ENCODE measurements at regions not wholly inside any gene's neighbourhood (a gene's known extent, or its start where the extent isn't known, plus 50 kb on each side); places are given as distances from the start of the nearest gene placed in this dataset.

- Histone ChIP-seq H3K9ac (no peak overlapping the region), H3F3A (replicated peaks; ENCODE audit: insufficient read depth) (no peaks in the 10 kb centered on the region), H4K20me1 (ENCODE audit: insufficient read depth) (no peaks in the 10 kb centered on the region), H3K4me3 (ENCODE audit: low read depth in 2 of 2, low read length in 1 of 2) (no peak overlapping the region), H3K27me3 (ENCODE audit: insufficient read depth) (no peaks in the 10 kb centered on the region), H3K36me3 (replicated peaks in 1 of 2; ENCODE audit: control insufficient read depth in 1 of 2, insufficient read depth in 2 of 2, low read length in 1 of 2) (no peaks in the 10 kb centered on the region), H3K9me2 (no peaks in the 10 kb centered on the region), H2AFZ (ENCODE audit: low read depth) (no peak overlapping the region), H3K79me2 (ENCODE audit: insufficient read depth) (no peaks in the 10 kb centered on the region), H3K4me1 (ENCODE audit: control insufficient read depth in 1 of 2, insufficient read depth in 2 of 2, low read depth in 1 of 2, low read length in 1 of 2) (peaks cover 0 to 6% of the 10 kb centered on the region in 2 experiments; a peak in 1 of 4 replicates), H3K9me3 (no peaks in the 10 kb centered on the region), H3K4me2 (no peak overlapping the region), H3K27ac (ENCODE audit: low read depth in 2 of 2, low read length in 1 of 2) (no peak overlapping the region)
- ChIA-PET POLR2A (no interaction called here), CTCF (no interaction called here)
- TF ChIP-seq TCF12 (IDR thresholded peaks at IDR 0.05) = no peak
- TF ChIP-seq NFIC (IDR thresholded peaks at IDR 0.05; ENCODE audit: borderline replicate concordance) = no peak
- no peak for TF ChIP-seq USF2 (IDR thresholded peaks at IDR 0.05; ENCODE audit: borderline replicate concordance, low read depth, low read length)
- TF ChIP-seq FOSL2 (IDR thresholded peaks at IDR 0.05; ENCODE audit: borderline replicate concordance, low read depth) = no peak
- TF ChIP-seq ELF1 (IDR thresholded peaks at IDR 0.05) = no peak
- no peak for TF ChIP-seq REST (IDR thresholded peaks at IDR 0.05; ENCODE audit: low read depth, low read length)
- no peak for TF ChIP-seq RFX5 (IDR thresholded peaks at IDR 0.05; ENCODE audit: low read length)
- no peak for TF ChIP-seq RXRA (IDR thresholded peaks at IDR 0.05; ENCODE audit: borderline replicate concordance, low read depth)
- no peak for TF ChIP-seq FOXJ3 (CRISPR knock-in tag; IDR thresholded peaks at IDR 0.05)
- 94% methylated on average over 4 of the region's 5 CpGs for WGBS (ENCODE audit: low lambda C conversion rate)
- DNase-seq = no peak
Observed at GRCh38 chr5:67997892-67998457, 217.6 kb upstream of the PIK3R1 start.

- Histone ChIP-seq H3K4me3 (ENCODE audit: low read depth in 2 of 2, low read length in 1 of 2) (no peak overlapping the region), H4K20me1 (ENCODE audit: insufficient read depth) (no peaks in the 10 kb centered on the region), H3K27me3 (ENCODE audit: insufficient read depth) (no peaks in the 10 kb centered on the region), H3K9ac (no peak overlapping the region), H3K9me2 (no peaks in the 10 kb centered on the region), H3F3A (replicated peaks; ENCODE audit: insufficient read depth) (peaks cover 4% of the 10 kb centered on the region), H3K79me2 (ENCODE audit: insufficient read depth) (no peaks in the 10 kb centered on the region), H2AFZ (ENCODE audit: low read depth) (no peak overlapping the region), H3K9me3 (no peaks in the 10 kb centered on the region), H3K4me1 (ENCODE audit: control insufficient read depth in 1 of 2, insufficient read depth in 2 of 2, low read depth in 1 of 2, low read length in 1 of 2) (peaks cover 0 to 6% of the 10 kb centered on the region in 2 experiments; a peak in 1 of 4 replicates), H3K4me2 (no peak overlapping the region), H3K36me3 (replicated peaks in 1 of 2; ENCODE audit: control insufficient read depth in 1 of 2, insufficient read depth in 2 of 2, low read length in 1 of 2) (no peaks in the 10 kb centered on the region), H3K27ac (ENCODE audit: low read depth in 2 of 2, low read length in 1 of 2) (no peak overlapping the region)
- WGBS (ENCODE audit: low lambda C conversion rate) = 75% methylated on average over 1 of the region's 1 CpG
- POLR2A ChIA-PET = no interaction called here
- no peak for DNase-seq
- CTCF ChIA-PET = no interaction called here
- TF ChIP-seq MEF2A (IDR thresholded peaks at IDR 0.05; ENCODE audit: borderline replicate concordance, low read depth) (no peak), CTCF (IDR thresholded peaks at IDR 0.05) (no peak), ZBTB33 (IDR thresholded peaks at IDR 0.05; ENCODE audit: borderline replicate concordance, low read depth) (no peak), FOXJ3 (CRISPR knock-in tag; IDR thresholded peaks at IDR 0.05) (no peak), SMC3 (IDR thresholded peaks at IDR 0.05; ENCODE audit: low read depth, low read length) (no peak), GATA2 (CRISPR knock-in tag; IDR thresholded peaks at IDR 0.05) (no peak), CHD2 (IDR thresholded peaks at IDR 0.05; ENCODE audit: low read length, partially characterized antibody) (no peak), USF1 (IDR thresholded peaks at IDR 0.05; ENCODE audit: borderline replicate concordance, low read depth) (no peak), TEAD4 (IDR thresholded peaks at IDR 0.05; ENCODE audit: borderline replicate concordance, insufficient read depth) (no peak), RFX5 (IDR thresholded peaks at IDR 0.05; ENCODE audit: low read length) (no peak), USF2 (IDR thresholded peaks at IDR 0.05; ENCODE audit: borderline replicate concordance, low read depth, low read length) (no peak), RXRA (IDR thresholded peaks at IDR 0.05; ENCODE audit: borderline replicate concordance, low read depth) (no peak)
Observed at GRCh38 chr5:67997148-67997547, 218.4 kb upstream of the PIK3R1 start.
